ENCODE measurements at regions not wholly inside any gene's neighbourhood (a gene's known extent, or its start where the extent isn't known, plus 50 kb on each side); places are given as distances from the start of the nearest gene placed in this dataset.
"Not testable (repeated sequence)": the region's sequence is repeated elsewhere in the genome, so short reads cannot be mapped to it uniquely, and the experiment has no call there.

- no peak for TF ChIP-seq ELF4 (IDR thresholded peaks at IDR 0.05)
- no peak for TF ChIP-seq TARDBP (IDR thresholded peaks at IDR 0.05)
- TF ChIP-seq L3MBTL2 (conservative IDR thresholded peaks at IDR 0.05): no peak
- no peak for TF ChIP-seq BHLHE40 (IDR thresholded peaks at IDR 0.05; ENCODE audit: borderline replicate concordance)
- TF ChIP-seq ZNF384 (IDR thresholded peaks at IDR 0.05): no peak
- TF ChIP-seq NFRKB (IDR thresholded peaks at IDR 0.05): no peak
- TF ChIP-seq HDGF (IDR thresholded peaks at IDR 0.05; ENCODE audit: borderline replicate concordance): no peak
- no peak for TF ChIP-seq FOXM1 (IDR thresholded peaks at IDR 0.05; ENCODE audit: borderline replicate concordance)
- TF ChIP-seq CTBP1 (IDR thresholded peaks at IDR 0.05; ENCODE audit: borderline replicate concordance): no peak
- TF ChIP-seq ARNT (IDR thresholded peaks at IDR 0.05): no peak
- no peak for TF ChIP-seq FOXA1 (IDR thresholded peaks at IDR 0.05)
- TF ChIP-seq SUZ12 (IDR thresholded peaks at IDR 0.05): no peak
- no peak for TF ChIP-seq SP1 (IDR thresholded peaks at IDR 0.05)
- TF ChIP-seq LEF1 (IDR thresholded peaks at IDR 0.05; ENCODE audit: borderline replicate concordance): no peak
- POLR2A ChIA-PET: no interaction called here
- CTCF ChIA-PET: no interaction called here
Measured at GRCh38 chr1:198423673-198424072, 116.8 kb downstream of the ATP6V1G3 start.

GRCh38 chr1:198417039-198417438 lies 123.4 kb downstream of the ATP6V1G3 start:
- no peak for DNase-seq (ENCODE audit: extremely low spot score)
- TF ChIP-seq ELF4 (IDR thresholded peaks at IDR 0.05) (no peak), ZNF384 (IDR thresholded peaks at IDR 0.05) (no peak), HDGF (IDR thresholded peaks at IDR 0.05; ENCODE audit: borderline replicate concordance) (no peak), LEF1 (IDR thresholded peaks at IDR 0.05; ENCODE audit: borderline replicate concordance) (no peak), PKNOX1 (IDR thresholded peaks at IDR 0.05) (no peak), FOXK2 (IDR thresholded peaks at IDR 0.05) (no peak), CTBP1 (IDR thresholded peaks at IDR 0.05; ENCODE audit: borderline replicate concordance) (no peak), FOXA1 (IDR thresholded peaks at IDR 0.05) (no peak), NFRKB (IDR thresholded peaks at IDR 0.05) (no peak), SP1 (IDR thresholded peaks at IDR 0.05) (no peak), BHLHE40 (IDR thresholded peaks at IDR 0.05; ENCODE audit: borderline replicate concordance) (no peak)
- ChIA-PET POLR2A (no interaction called here), CTCF (no interaction called here)

More at GRCh38 chr1:198423673-198424072, 116.8 kb downstream of the ATP6V1G3 start:
- no peak for DNase-seq (ENCODE audit: extremely low spot score)

GRCh38 chr1:198416296-198416695 lies 124.2 kb downstream of the ATP6V1G3 start:
- ChIA-PET CTCF (no interaction called here), POLR2A (no interaction called here)
- DNase-seq (ENCODE audit: extremely low spot score): no peak
- no peak for TF ChIP-seq PKNOX1 (IDR thresholded peaks at IDR 0.05)
- no peak for TF ChIP-seq NFRKB (IDR thresholded peaks at IDR 0.05)
- no peak for TF ChIP-seq LEF1 (IDR thresholded peaks at IDR 0.05; ENCODE audit: borderline replicate concordance)
- no peak for TF ChIP-seq ARNT (IDR thresholded peaks at IDR 0.05)
- no peak for TF ChIP-seq FOXK2 (IDR thresholded peaks at IDR 0.05)
- no peak for TF ChIP-seq TARDBP (IDR thresholded peaks at IDR 0.05)
- TF ChIP-seq HDGF (IDR thresholded peaks at IDR 0.05; ENCODE audit: borderline replicate concordance): no peak
- no peak for TF ChIP-seq SP1 (IDR thresholded peaks at IDR 0.05)
- no peak for TF ChIP-seq FOXM1 (IDR thresholded peaks at IDR 0.05; ENCODE audit: borderline replicate concordance)
- no peak for TF ChIP-seq ZNF384 (IDR thresholded peaks at IDR 0.05)
- no peak for TF ChIP-seq BHLHE40 (IDR thresholded peaks at IDR 0.05; ENCODE audit: borderline replicate concordance)

GRCh38 chr1:198411240-198411639 lies 129.2 kb downstream of the ATP6V1G3 start:
- CTCF ChIA-PET: no interaction called here

GRCh38 chr1:198408716-198409115 lies 131.8 kb downstream of the ATP6V1G3 start:
- TF ChIP-seq ARNT (IDR thresholded peaks at IDR 0.05) (no peak), FOXA1 (IDR thresholded peaks at IDR 0.05) (no peak), SUZ12 (IDR thresholded peaks at IDR 0.05) (no peak), FOXM1 (IDR thresholded peaks at IDR 0.05; ENCODE audit: borderline replicate concordance) (no peak), NFRKB (IDR thresholded peaks at IDR 0.05) (no peak), PKNOX1 (IDR thresholded peaks at IDR 0.05) (no peak), LEF1 (IDR thresholded peaks at IDR 0.05; ENCODE audit: borderline replicate concordance) (no peak), FOXK2 (IDR thresholded peaks at IDR 0.05) (no peak), L3MBTL2 (conservative IDR thresholded peaks at IDR 0.05) (no peak), ELF4 (IDR thresholded peaks at IDR 0.05) (no peak), CTBP1 (IDR thresholded peaks at IDR 0.05; ENCODE audit: borderline replicate concordance) (no peak), SP1 (IDR thresholded peaks at IDR 0.05) (no peak), TARDBP (IDR thresholded peaks at IDR 0.05) (no peak), HDGF (IDR thresholded peaks at IDR 0.05; ENCODE audit: borderline replicate concordance) (no peak), ZNF384 (IDR thresholded peaks at IDR 0.05) (no peak), BHLHE40 (IDR thresholded peaks at IDR 0.05; ENCODE audit: borderline replicate concordance) (no peak)
- POLR2A ChIA-PET: no interaction called here
- DNase-seq (ENCODE audit: extremely low spot score): no peak
- CTCF ChIA-PET: no interaction called here

More at GRCh38 chr1:198411240-198411639, 129.2 kb downstream of the ATP6V1G3 start:
- DNase-seq (ENCODE audit: extremely low spot score): no peak
- POLR2A ChIA-PET: no interaction called here
- no peak for TF ChIP-seq CTBP1 (IDR thresholded peaks at IDR 0.05; ENCODE audit: borderline replicate concordance)
- no peak for TF ChIP-seq SUZ12 (IDR thresholded peaks at IDR 0.05)
- no peak for TF ChIP-seq FOXM1 (IDR thresholded peaks at IDR 0.05; ENCODE audit: borderline replicate concordance)
- no peak for TF ChIP-seq SP1 (IDR thresholded peaks at IDR 0.05)
- TF ChIP-seq L3MBTL2 (conservative IDR thresholded peaks at IDR 0.05): no peak
- no peak for TF ChIP-seq ZNF384 (IDR thresholded peaks at IDR 0.05)
- TF ChIP-seq ARNT (IDR thresholded peaks at IDR 0.05): no peak
- no peak for TF ChIP-seq LEF1 (IDR thresholded peaks at IDR 0.05; ENCODE audit: borderline replicate concordance)
- no peak for TF ChIP-seq FOXA1 (IDR thresholded peaks at IDR 0.05)
- no peak for TF ChIP-seq HDGF (IDR thresholded peaks at IDR 0.05; ENCODE audit: borderline replicate concordance)

- DNase-seq (ENCODE audit: extremely low spot score); CTCF ChIA-PET; POLR2A ChIA-PET: not testable (repeated sequence)
Measured at GRCh38 chr1:198404632-198405031, 135.8 kb downstream of the ATP6V1G3 start.
